Right lobe of liver (tissue), 4 donors: ENCODE measurements at regions not wholly inside any gene's neighbourhood (a gene's known extent, or its start where the extent isn't known, plus 50 kb on each side); places are given as distances from the start of the nearest gene placed in this dataset.

ENCODE experiments used
- CTCF ChIP-seq, 4 donors: fragments of 200-600 bp in 3 of 4; fragments of 450-650 bp in 1 of 4; IDR thresholded peaks; one replicate each; pipeline versions ENCODE4 v1.5.1 to v1.8.0; 2016 to 2022; ENCODE audit warnings: antibody characterized with exemption in 4 of 4, mild to moderate bottlenecking in 2 of 4
- POLR2A ChIP-seq: fragments of 450-650 bp; IDR thresholded peaks from one replicate; pipeline ENCODE4 v1.6.1; 2017; ENCODE audit warnings: antibody characterized with exemption, mild to moderate bottlenecking
- donor health status: DM: no; HTN: no; CAD: no.
- donor health status: DM: no; HTN: no; CAD: no.
- donor health status: DM: no; HTN: yes; CAD: no.

GRCh38 chr6:97632341-97632740, 349.3 kb upstream of the MMS22L start:
- TF ChIP-seq CTCF (IDR thresholded peaks at IDR 0.05) = no peak
- no peak for TF ChIP-seq POLR2A
